ENCODE measurements at regions not wholly inside any gene's neighbourhood (a gene's known extent, or its start where the extent isn't known, plus 50 kb on each side); places are given as distances from the start of the nearest gene placed in this dataset.

- TF ChIP-seq POLR2A (IDR thresholded peaks at IDR 0.05) (no peak), POLR2AphosphoS5 (IDR thresholded peaks at IDR 0.05) (peak in 1 of 4 donors; percentile 15)
- intact Hi-C loops (cut with DNase I), result no loop called here
- DNase-seq, result no peak
- Histone ChIP-seq H3K4me1 (no peaks in the 10 kb centered on the region), H3K27me3 (no peaks in the 10 kb centered on the region), H3K36me3 (no peaks in the 10 kb centered on the region), H3K4me3 (no peak overlapping the region), H3K27ac (no peak overlapping the region), H3K9me3 (peaks cover 6 to 18% (median 10%) of the 10 kb centered on the region in 4 donors)
- WGBS, 2 donors, result 7 to 24% methylated on average over 1 of the region's 1 CpG
Measured at GRCh38 chr7:68269405-68269804, 1272.8 kb downstream of the TYW1 start.

GRCh38 chr7:68272507-68272906 is 1275.9 kb downstream of the TYW1 start:
- TF ChIP-seq EP300 (IDR thresholded peaks at IDR 0.05) (no peak), CTCF (IDR thresholded peaks at IDR 0.05) (no peak), POLR2AphosphoS5 (IDR thresholded peaks at IDR 0.05) (no peak)

GRCh38 chr7:68276725-68277124 is 1280.1 kb downstream of the TYW1 start:
- DNase-seq, result no peak
- 78 to 82% methylated on average over 7 of the region's 7 CpGs for WGBS, 2 donors
- Histone ChIP-seq H3K36me3 (no peaks in the 10 kb centered on the region), H3K27ac (no peak overlapping the region), H3K9me3 (peaks cover 0 to 12% (median 0%) of the 10 kb centered on the region in 4 donors), H3K4me1 (no peaks in the 10 kb centered on the region), H3K27me3 (no peaks in the 10 kb centered on the region), H3K4me3 (no peak overlapping the region)
- TF ChIP-seq POLR2A (IDR thresholded peaks at IDR 0.05), result no peak
- no peak for TF ChIP-seq CTCF (IDR thresholded peaks at IDR 0.05)
- TF ChIP-seq EP300 (IDR thresholded peaks at IDR 0.05), result no peak
- no peak for TF ChIP-seq POLR2AphosphoS5 (IDR thresholded peaks at IDR 0.05)
- intact Hi-C loops (cut with DNase I), result no loop called here

More at GRCh38 chr7:68272507-68272906, 1275.9 kb downstream of the TYW1 start:
- Histone ChIP-seq H3K4me3 (no peak overlapping the region), H3K4me1 (no peaks in the 10 kb centered on the region), H3K27ac (no peak overlapping the region), H3K27me3 (no peaks in the 10 kb centered on the region), H3K36me3 (no peaks in the 10 kb centered on the region), H3K9me3 (no peaks in the 10 kb centered on the region)
- 84 to 85% methylated on average over 1 of the region's 1 CpG for WGBS, 2 donors
- no peak for DNase-seq
- intact Hi-C loops (cut with DNase I), result no loop called here

- TF ChIP-seq POLR2A (IDR thresholded peaks at IDR 0.05), result no peak
- no peak for TF ChIP-seq POLR2AphosphoS5 (IDR thresholded peaks at IDR 0.05)
- TF ChIP-seq CTCF (IDR thresholded peaks at IDR 0.05), result no peak
- no peak for TF ChIP-seq EP300 (IDR thresholded peaks at IDR 0.05)
- DNase-seq, result no peak
- H3K9me3 ChIP-seq, result peaks cover 0 to 12% (median 0%) of the 10 kb centered on the region in 4 donors
- H3K4me1 ChIP-seq, result no peaks in the 10 kb centered on the region
- no peaks in the 10 kb centered on the region for H3K36me3 ChIP-seq
- intact Hi-C loops (cut with DNase I), result no loop called here
- no peak overlapping the region for H3K27ac ChIP-seq
- H3K27me3 ChIP-seq, result no peaks in the 10 kb centered on the region
- H3K4me3 ChIP-seq, result no peak overlapping the region
- WGBS, 2 donors, result 65 to 71% methylated on average over 10 of the region's 10 CpGs
Measured at GRCh38 chr7:68279827-68280400, 1283.3 kb downstream of the TYW1 start.

- H3K36me3 ChIP-seq, result no peaks in the 10 kb centered on the region
- DNase-seq, result no peak
- intact Hi-C loops (cut with DNase I), result no loop called here
- H3K9me3 ChIP-seq, result peaks cover 0 to 12% (median 0%) of the 10 kb centered on the region in 4 donors
- H3K27me3 ChIP-seq, result no peaks in the 10 kb centered on the region
- no peak overlapping the region for H3K27ac ChIP-seq
- 71 to 79% methylated on average over 3 of the region's 3 CpGs for WGBS, 2 donors
- H3K4me1 ChIP-seq, result no peaks in the 10 kb centered on the region
- TF ChIP-seq EP300 (IDR thresholded peaks at IDR 0.05) (no peak), POLR2A (IDR thresholded peaks at IDR 0.05) (no peak), CTCF (IDR thresholded peaks at IDR 0.05) (no peak), POLR2AphosphoS5 (IDR thresholded peaks at IDR 0.05) (no peak)
- no peak overlapping the region for H3K4me3 ChIP-seq
Measured at GRCh38 chr7:68280931-68281330, 1284.3 kb downstream of the TYW1 start.
